ENCODE measurements at regions not wholly inside any gene's neighbourhood (a gene's known extent, or its start where the extent isn't known, plus 50 kb on each side); places are given as distances from the start of the nearest gene placed in this dataset.

- TF ChIP-seq POLR2AphosphoS5 (IDR thresholded peaks at IDR 0.05): no peak
- peak in 3 of 4 experiments; percentile 21 to 49 (median 39) for TF ChIP-seq CTCF (IDR thresholded peaks at IDR 0.05)
- no peak for TF ChIP-seq POLR2A (IDR thresholded peaks at IDR 0.05)
Observed at GRCh38 chr6:155530219-155530834, 74.7 kb upstream of the NOX3 start.

Data from prostate gland (tissue), 2 donors.